HEK293 (cell line): ENCODE measurements at regions not wholly inside any gene's neighbourhood (a gene's known extent, or its start where the extent isn't known, plus 50 kb on each side); places are given as distances from the start of the nearest gene placed in this dataset.

Experiments used
- TF ChIP-seq, protein P1 (sequence below): fragments of 450-650 bp; formaldehyde crosslinking; IDR thresholded peaks from 2 replicates; pipeline ENCODE4 v1.5.1; 2016; ENCODE audit warnings: missing biosample characterization, missing genetic modification characterization
- TF ChIP-seq, protein P2 (sequence below): fragments of 450-650 bp; formaldehyde crosslinking; IDR thresholded peaks from 2 replicates; pipeline ENCODE4 v1.5.1; 2016; ENCODE audit warnings: missing biosample characterization, missing genetic modification characterization
- TF ChIP-seq, protein P3 (sequence below): fragments of 450-650 bp; formaldehyde crosslinking; IDR thresholded peaks from 2 replicates; pipeline ENCODE4 v1.5.1; 2016; ENCODE audit warnings: missing biosample characterization, missing genetic modification characterization

DNA sequence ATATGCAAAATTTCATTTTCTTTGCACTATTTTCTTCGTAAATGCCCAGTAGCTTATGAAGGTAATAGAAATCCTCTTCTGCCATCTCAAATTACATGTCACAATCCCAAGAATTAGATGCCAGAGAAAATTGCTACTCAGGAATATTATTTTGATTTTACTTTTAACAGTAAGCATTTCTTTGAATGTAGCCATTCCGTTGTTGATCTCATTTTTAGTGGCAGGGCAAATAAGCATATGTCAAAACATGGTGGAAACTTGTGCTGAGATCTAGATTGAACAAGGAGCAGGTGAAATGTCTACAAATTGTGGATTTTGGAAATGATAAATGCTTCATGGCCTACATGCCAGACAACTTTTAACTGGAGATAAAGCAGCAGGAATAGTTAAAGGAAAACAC lies 291.8 kb downstream of the SDHAF3 start:
- TF ChIP-seq, protein P1, sequence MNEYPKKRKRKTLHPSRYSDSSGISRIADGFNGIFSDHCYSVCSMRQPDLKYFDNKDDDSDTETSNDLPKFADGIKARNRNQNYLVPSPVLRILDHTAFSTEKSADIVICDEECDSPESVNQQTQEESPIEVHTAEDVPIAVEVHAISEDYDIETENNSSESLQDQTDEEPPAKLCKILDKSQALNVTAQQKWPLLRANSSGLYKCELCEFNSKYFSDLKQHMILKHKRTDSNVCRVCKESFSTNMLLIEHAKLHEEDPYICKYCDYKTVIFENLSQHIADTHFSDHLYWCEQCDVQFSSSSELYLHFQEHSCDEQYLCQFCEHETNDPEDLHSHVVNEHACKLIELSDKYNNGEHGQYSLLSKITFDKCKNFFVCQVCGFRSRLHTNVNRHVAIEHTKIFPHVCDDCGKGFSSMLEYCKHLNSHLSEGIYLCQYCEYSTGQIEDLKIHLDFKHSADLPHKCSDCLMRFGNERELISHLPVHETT (tag by site-specific recombination) = no peak
- TF ChIP-seq, protein P2, sequence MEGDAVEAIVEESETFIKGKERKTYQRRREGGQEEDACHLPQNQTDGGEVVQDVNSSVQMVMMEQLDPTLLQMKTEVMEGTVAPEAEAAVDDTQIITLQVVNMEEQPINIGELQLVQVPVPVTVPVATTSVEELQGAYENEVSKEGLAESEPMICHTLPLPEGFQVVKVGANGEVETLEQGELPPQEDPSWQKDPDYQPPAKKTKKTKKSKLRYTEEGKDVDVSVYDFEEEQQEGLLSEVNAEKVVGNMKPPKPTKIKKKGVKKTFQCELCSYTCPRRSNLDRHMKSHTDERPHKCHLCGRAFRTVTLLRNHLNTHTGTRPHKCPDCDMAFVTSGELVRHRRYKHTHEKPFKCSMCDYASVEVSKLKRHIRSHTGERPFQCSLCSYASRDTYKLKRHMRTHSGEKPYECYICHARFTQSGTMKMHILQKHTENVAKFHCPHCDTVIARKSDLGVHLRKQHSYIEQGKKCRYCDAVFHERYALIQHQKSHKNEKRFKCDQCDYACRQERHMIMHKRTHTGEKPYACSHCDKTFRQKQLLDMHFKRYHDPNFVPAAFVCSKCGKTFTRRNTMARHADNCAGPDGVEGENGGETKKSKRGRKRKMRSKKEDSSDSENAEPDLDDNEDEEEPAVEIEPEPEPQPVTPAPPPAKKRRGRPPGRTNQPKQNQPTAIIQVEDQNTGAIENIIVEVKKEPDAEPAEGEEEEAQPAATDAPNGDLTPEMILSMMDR (tag by site-specific recombination) = no peak
- TF ChIP-seq, protein P3, sequence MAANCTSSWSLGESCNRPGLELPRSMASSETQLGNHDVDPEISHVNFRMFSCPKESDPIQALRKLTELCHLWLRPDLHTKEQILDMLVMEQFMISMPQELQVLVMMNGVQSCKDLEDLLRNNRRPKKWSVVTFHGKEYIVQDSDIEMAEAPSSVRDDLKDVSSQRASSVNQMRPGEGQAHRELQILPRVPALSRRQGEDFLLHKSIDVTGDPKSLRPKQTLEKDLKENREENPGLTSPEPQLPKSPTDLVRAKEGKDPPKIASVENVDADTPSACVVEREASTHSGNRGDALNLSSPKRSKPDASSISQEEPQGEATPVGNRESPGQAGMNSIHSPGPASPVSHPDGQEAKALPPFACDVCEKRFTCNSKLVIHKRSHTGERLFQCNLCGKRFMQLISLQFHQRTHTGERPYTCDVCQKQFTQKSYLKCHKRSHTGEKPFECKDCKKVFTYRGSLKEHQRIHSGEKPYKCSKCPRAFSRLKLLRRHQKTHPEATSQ (tag by site-specific recombination) = no peak
